M059J (cell line): ENCODE measurements at regions not wholly inside any gene's neighbourhood (a gene's known extent, or its start where the extent isn't known, plus 50 kb on each side); places are given as distances from the start of the nearest gene placed in this dataset.

Source experiments
- DNase-seq: peaks from one replicate; pipeline ENCODE4 v3.0.0-alpha.2; 2012; ENCODE audit warnings: low read depth

DNA sequence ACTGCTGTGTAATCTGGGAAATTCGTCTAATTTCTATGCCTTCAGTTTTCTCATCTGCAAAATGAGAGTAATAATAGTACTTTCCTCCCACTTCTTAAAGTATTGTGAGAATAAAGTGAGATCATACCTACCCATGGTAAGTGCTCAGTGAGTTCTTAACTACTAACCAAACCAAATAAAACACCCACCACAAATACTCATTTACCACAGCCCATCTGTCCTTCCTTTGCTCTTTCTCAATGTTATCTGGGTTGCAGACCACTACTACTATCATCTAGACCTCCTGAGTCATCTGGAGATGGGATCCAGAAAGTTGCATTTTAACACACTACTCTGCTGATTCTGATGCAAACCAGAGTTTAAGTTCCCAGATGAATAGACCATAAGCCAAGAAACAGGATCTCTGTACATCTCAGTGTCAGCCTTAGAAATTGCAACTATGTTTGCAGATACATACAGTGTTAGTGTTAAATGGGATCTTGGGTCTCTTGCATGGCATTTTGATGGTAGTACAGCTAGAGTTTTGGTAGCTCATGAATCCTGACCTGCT is 105.4 kb upstream of the ATP10B start:
- DNase-seq, result no peak

DNA sequence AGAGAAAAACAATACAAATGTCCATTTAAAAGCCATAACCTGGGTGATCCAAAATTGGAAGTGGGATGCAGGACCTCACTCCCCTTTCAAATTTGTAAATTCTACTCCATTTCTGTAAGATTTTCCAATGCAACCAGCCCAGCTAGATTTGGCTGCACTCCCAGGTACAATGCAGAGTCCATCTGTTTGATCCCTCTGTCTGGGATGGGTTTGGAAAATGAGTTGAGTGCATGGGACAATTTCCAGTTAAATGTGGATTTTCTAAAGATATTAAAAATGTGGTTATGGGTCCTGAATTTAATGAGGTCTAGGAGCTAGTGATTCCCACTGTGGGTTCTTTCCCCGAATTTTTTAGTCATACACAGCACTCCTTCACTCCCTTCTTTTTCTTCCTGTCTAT is 104.0 kb upstream of the ATP10B start:
- no peak for DNase-seq

DNA sequence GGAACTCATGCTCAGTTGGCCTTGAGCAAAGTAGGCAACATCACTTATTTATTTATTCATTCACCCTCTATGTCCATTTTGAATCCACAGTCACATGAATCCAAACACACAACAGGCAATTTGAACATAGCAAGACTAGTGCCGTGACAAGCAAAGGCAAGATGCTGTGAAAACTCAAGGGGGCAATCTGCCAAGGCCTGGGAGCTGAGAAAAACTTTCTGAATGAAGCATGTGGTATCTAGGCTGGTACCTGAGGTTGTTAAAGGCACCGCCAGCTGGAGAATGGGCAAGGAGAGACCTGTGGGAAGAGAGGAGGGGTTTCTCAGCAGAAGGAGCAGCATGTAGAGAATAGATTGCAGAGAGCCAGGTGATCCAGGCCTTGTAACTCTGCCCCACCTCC is 98.3 kb upstream of the ATP10B start:
- no peak for DNase-seq

GRCh38 chr5:160940725-160941124 is 88.7 kb upstream of the ATP10B start:
- no peak for DNase-seq

- peak; percentile 49 for DNase-seq
These were observed 86.5 kb upstream of the ATP10B start for GRCh38 chr5:160938532-160938931.

DNA sequence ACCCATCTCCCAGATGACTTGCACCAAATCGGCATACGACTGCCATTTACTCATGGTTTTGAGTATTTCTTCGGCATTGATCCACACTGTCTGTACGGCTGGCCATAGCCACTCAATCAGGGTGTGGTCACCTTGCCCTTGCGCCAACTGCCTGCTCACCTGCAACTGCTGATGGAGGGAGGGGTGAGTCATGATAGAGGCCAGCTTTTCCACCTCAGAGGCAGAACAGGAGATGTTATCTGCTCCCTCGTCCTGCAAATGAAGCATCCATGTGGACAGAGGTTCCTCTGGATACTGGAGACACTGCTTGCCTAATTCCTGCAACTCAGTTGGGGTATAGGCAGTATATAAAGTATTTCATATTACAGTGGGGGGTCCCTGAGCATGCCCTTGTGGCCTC is 85.6 kb upstream of the ATP10B start:
- peak; percentile 1 for DNase-seq

DNA sequence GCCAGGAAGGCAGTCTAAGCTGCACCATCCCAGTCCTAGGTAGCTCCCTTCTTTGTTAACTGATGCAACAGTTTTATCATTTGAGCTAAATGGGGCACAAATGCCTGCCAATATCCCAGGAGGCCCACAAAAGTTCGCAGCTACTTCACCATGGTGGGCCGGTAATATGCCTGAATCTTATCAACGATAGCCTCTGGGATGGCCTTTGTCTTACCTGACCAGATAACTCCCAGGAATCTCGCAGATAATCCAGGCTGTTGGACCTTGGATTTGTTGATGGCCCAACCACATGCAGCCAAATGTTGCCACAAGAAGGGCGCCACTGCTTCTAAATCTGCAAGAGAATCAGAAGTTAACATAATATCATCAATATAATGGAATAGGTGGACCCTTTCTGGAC is 83.8 kb upstream of the ATP10B start:
- DNase-seq, result no peak

- no peak for DNase-seq
These were observed 79.3 kb upstream of the ATP10B start for GRCh38 chr5:160931283-160931682.

DNA sequence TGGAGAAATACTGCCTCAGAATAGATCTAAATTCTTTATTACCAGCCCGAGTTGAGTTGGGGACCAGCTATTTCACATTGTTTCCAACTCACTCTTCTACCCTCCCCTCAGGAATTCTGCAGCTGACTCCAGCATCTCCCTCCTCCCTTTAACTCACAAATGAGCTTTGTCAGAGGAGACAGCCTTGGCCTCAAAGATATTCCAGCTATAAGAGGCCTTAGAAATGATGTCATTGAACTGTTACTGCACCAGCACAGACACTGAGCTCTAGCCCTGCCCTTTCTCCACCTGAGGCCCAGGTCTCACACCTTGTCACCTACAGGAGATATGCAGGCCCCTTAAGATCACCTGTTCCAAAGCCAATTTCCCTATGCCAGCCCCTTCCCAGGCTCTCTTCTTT is 78.4 kb upstream of the ATP10B start:
- no peak for DNase-seq

- DNase-seq, result no peak
These were observed 77.9 kb upstream of the ATP10B start for GRCh38 chr5:160929906-160930305.

DNA sequence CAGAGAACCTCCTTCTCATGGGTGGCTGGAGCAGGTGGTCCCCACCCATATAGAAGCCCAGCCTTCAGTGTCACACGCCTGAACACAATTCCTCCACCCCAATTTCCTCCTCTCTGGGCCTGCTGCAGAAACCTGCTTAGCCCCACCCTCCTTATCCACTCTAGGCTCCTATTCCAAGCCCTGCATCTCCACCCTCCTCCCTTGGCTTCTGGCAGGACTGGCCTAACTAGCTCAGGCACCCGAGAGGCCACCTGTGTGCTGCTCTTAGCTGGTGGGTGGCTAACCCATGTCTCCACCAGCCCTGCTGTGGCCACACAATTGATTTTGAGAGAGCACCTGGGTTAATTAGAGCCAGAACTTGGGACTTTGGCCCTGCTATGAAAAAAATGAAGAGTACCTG is 77.3 kb upstream of the ATP10B start:
- DNase-seq, result no peak

DNA sequence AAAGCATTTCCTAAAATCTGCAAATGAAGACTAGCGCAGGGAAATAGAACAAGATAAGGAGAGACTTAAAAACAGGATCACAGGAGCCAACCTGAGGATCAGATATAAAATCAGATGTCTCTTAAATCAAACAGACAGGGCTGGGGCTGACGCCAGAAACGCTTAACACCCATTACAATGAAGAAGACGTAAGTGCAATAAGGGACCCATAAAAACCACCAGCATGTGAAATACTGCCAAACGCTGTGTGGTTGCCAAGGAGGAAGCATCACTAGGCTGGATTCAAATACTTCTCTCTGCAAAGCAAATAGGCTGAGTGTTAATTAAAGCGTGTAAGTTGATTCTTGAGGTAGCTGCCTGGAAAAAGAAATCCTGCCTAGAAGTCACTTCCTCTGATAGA is 74.4 kb upstream of the ATP10B start:
- peak; percentile 2 for DNase-seq

DNA sequence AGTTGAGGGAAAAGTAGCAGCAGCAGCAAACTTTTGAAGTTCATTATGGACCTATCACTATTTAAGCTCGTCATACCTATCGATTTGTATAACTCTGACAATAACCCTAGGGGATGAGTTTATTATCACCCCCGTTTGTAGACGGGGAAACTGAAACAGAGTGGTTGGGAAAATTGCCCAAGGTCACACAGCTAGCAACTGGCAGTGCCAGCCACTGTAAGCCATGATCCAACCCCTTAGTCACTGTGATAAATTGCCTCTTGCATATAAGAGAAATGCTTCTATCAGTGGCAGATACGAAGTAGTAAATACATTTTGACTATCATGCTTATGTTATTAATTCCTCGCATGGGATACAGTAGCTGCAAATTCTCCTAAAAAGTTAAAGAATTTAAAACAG is 73.3 kb upstream of the ATP10B start:
- DNase-seq, result no peak

- DNase-seq, result no peak
These were observed 72.1 kb upstream of the ATP10B start for GRCh38 chr5:160923936-160924710.

DNA sequence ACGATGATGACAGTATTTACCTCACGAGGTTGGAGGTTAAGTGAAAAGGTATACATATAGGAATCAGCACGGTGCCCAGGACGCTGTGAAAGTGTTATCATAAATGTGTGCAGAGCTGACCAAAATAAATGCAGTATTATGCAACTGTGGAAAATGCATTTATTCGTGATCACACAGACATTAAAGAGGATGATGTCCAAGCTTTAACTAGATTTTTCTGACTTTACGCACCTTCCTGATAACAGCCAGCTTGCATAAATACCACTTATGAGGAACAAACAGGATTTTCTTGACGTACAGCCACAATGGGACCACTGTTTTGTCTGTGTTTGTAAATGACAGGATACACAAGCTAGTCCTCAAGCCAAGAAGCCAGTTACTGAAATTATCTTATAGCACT is 71.4 kb upstream of the ATP10B start:
- DNase-seq, result no peak

DNA sequence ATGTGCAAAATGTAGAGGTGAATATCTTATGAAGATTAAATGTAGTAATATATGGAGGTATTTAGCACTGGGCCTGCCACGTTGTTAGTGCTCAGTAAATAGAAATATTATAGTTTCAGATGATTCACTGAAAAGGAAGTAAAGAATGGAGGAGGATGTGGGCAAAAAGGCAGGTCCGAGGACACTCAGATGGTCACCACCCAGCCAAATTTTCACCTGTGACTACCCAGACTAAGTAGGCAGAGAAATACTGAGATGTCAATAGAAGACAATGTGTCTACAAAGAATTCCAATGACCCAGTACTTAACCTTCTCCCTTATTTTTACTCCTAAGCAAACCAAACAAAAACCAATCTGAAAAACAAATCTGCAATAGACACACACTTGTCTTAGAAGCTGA is 70.3 kb upstream of the ATP10B start:
- no peak for DNase-seq

- DNase-seq, result no peak
These were observed 69.6 kb upstream of the ATP10B start for GRCh38 chr5:160921423-160922285.

- no peak for DNase-seq
These were observed 67.6 kb upstream of the ATP10B start for GRCh38 chr5:160919626-160920025.

DNA sequence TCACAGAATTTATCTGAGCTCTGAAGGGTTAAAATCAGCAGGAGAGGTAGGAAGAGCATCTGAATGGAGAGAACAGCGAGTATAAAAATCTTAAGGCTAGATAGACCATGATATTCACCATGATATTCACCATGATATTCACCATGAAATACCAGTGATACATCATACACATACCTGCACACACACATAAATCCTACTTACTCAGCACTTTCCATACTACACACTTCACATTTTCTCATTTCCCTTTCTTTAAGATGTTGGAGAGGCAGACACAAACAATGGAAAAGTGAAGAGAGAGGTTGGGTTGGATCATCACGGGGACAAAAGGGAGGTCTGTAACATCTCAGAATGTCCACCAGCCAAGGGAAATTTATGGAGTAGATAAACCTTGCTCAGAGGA is 66.4 kb upstream of the ATP10B start:
- no peak for DNase-seq

- DNase-seq, result no peak
These were observed 54.1 kb upstream of the ATP10B start for GRCh38 chr5:160906090-160906489.

DNA sequence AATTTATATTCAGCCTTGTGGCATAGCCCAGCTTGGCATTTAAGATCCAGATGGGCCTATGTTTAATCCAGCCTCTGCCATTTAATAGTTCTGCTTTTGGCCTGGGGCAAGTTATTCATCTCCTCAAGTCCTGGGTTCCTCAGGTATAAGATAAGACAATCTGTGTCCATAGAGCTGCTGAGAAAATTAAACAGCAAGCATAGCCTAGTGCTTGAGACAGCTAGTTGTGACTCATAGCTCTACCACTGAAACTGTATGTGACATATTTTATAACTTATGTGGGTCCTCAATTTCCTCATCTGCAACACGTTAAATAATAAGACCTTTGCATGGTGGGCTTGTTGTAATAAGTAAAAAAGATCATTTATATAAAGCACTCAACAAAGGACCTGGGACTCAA is 53.3 kb upstream of the ATP10B start:
- DNase-seq, result no peak

GRCh38 chr5:160904591-160904990 is 52.6 kb upstream of the ATP10B start:
- DNase-seq, result no peak

DNA sequence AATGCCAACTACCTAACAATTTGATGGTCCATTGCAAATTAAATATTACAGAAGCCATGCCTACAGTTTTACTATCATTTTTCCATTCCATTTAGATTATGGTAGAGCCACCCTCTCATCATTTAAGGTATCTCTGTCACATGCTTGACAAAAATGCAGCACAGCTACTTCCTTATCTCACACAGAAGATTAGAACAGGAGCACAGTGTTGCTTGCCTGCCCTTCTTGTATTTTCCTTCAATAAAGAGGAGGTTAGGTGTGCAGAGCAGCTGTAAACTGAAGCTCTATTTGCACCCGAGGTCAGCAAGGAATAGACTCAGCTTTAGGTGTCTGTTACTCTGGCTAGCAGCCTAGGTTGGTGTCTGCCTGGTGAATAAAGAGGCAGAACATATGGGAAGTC is 51.5 kb upstream of the ATP10B start:
- DNase-seq, result no peak
